A549 (cell line): ENCODE measurements at regions not wholly inside any gene's neighbourhood (a gene's known extent, or its start where the extent isn't known, plus 50 kb on each side); places are given as distances from the start of the nearest gene placed in this dataset.

Experiments used
- CEBPB ChIP-seq, 2 experiments: fragments of >200 bp in 1 of 2; sonication (Bioruptor Twin) in 1 of 2; formaldehyde crosslinking in 1 of 2; IDR thresholded peaks; 2 replicates each; pipeline ENCODE4 v1.6.1; 2012 to 2016
- CHD2 ChIP-seq: fragments of 150-350 bp; IDR thresholded peaks from 2 replicates; pipeline ENCODE4 v1.6.1; 2014; ENCODE audit warnings: low read length; ENCODE audit not compliant: partially characterized antibody
- CTCF ChIP-seq: fragments of >200 bp; sonication (Bioruptor Twin); formaldehyde crosslinking; IDR thresholded peaks from 3 replicates; pipeline ENCODE4 v1.5.1; 2016
- HDAC2 ChIP-seq: fragments of 200-600 bp; sonication (generic); IDR thresholded peaks from 2 replicates; pipeline ENCODE4 v1.6.1; 2016
- KDM5A ChIP-seq: fragments of 200-600 bp; sonication (generic); IDR thresholded peaks from 2 replicates; pipeline ENCODE4 v1.6.1; 2016; ENCODE audit warnings: antibody characterized with exemption, mild to moderate bottlenecking
- MAFK ChIP-seq: fragments of 450-650 bp; IDR thresholded peaks from 2 replicates; pipeline ENCODE4 v1.6.1; 2014; ENCODE audit not compliant: partially characterized antibody
- MYC ChIP-seq: IDR thresholded peaks from 2 replicates; pipeline ENCODE4 v1.6.1; 2012; ENCODE audit warnings: mild to moderate bottlenecking, inconsistent platforms, low read length, improper control_type of control experiment, borderline replicate concordance
- NR3C1 ChIP-seq: fragments of >200 bp; sonication (Bioruptor Twin); formaldehyde crosslinking; IDR thresholded peaks from 3 replicates; pipeline ENCODE4 v1.6.1; 2017
- POLR2A ChIP-seq: IDR thresholded peaks from 2 replicates; pipeline ENCODE4 v1.6.1; 2012; ENCODE audit warnings: mild to moderate bottlenecking, low read length
- SMC3 ChIP-seq: fragments of >200 bp; sonication (Bioruptor Twin); formaldehyde crosslinking; IDR thresholded peaks from 3 replicates; pipeline ENCODE4 v1.6.1; 2018; ENCODE audit warnings: inconsistent platforms
- TP53 ChIP-seq: fragments of 250-450 bp; sonication (Bioruptor Pico); IDR thresholded peaks from 2 replicates; pipeline ENCODE4 v1.5.0; 2021; ENCODE audit warnings: mild to moderate bottlenecking, moderate library complexity
- USF2 ChIP-seq: fragments of 450-650 bp; IDR thresholded peaks from 2 replicates; pipeline ENCODE4 v1.6.1; 2014; ENCODE audit warnings: antibody characterized with exemption

- no peak for TF ChIP-seq POLR2A
- TF ChIP-seq CTCF: no peak
- no peak for TF ChIP-seq MAFK
- no peak for TF ChIP-seq USF2
- TF ChIP-seq KDM5A: no peak
- TF ChIP-seq TP53 (CRISPR knock-in tag): no peak
- no peak for TF ChIP-seq HDAC2
- TF ChIP-seq CEBPB (IDR thresholded peaks at IDR 0.05): no peak
- TF ChIP-seq MYC: no peak
- TF ChIP-seq CHD2: no peak
- no peak for TF ChIP-seq SMC3
- no peak for TF ChIP-seq NR3C1
Measured at GRCh38 chr6:8645212-8645611, 209.9 kb upstream of the SLC35B3 start.
